HL-60 (cell line): ENCODE measurements at regions not wholly inside any gene's neighbourhood (a gene's known extent, or its start where the extent isn't known, plus 50 kb on each side); places are given as distances from the start of the nearest gene placed in this dataset.
"Not testable (repeated sequence)": the region's sequence is repeated elsewhere in the genome, so short reads cannot be mapped to it uniquely, and the experiment has no call there.

Experiments
- CTCF ChIP-seq: IDR thresholded peaks from one replicate; pipeline ENCODE4 v1.5.1; 2011; ENCODE audit warnings: low read length, control low read depth, inconsistent platforms; ENCODE audit not compliant: insufficient read depth
- SPI1 ChIP-seq: IDR thresholded peaks from 2 replicates; pipeline ENCODE4 v1.6.1; 2012; ENCODE audit warnings: low read depth, mild to moderate bottlenecking, borderline replicate concordance

- not testable (repeated sequence) for TF ChIP-seq CTCF, SPI1
Measured at GRCh38 chr13:52301810-52302400, 104.1 kb downstream of the THSD1 start.
